ENCODE measurements at regions not wholly inside any gene's neighbourhood (a gene's known extent, or its start where the extent isn't known, plus 50 kb on each side); places are given as distances from the start of the nearest gene placed in this dataset.

DNA sequence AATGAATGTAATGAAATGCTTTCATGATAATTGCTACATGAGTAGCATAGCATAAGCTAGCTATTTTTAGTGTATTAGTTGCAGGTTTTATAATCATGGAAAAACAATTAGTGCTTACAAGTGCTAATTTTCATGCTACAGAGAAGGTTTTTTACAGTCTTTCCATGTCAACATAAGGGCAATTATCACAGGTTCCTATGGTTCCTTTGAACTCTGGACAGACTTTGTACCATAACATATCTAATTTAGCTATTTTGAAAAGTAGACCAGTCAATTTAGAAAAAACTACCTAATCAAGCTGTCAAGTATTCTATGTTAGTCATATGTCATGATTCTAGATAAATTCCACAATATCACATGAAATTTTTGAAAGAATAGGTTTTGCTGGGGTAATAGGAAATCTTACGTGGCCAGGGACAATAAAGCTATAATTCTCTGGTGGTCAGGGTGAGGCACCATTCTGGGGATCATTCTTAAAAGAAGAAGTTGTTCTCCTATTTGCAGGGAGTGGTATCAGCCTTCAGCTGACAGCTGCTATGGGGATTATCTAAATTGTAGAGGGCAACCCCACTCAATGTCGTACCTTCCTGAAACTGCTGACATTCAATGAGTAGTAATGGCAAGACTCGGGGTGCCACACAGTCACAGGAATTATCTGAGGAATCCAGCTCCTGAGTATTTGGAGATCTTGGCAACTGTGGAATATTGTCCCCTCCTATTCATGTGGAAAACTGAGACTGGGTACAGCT lies 724.0 kb upstream of the LINC00305 start:
- TF ChIP-seq, protein P1, sequence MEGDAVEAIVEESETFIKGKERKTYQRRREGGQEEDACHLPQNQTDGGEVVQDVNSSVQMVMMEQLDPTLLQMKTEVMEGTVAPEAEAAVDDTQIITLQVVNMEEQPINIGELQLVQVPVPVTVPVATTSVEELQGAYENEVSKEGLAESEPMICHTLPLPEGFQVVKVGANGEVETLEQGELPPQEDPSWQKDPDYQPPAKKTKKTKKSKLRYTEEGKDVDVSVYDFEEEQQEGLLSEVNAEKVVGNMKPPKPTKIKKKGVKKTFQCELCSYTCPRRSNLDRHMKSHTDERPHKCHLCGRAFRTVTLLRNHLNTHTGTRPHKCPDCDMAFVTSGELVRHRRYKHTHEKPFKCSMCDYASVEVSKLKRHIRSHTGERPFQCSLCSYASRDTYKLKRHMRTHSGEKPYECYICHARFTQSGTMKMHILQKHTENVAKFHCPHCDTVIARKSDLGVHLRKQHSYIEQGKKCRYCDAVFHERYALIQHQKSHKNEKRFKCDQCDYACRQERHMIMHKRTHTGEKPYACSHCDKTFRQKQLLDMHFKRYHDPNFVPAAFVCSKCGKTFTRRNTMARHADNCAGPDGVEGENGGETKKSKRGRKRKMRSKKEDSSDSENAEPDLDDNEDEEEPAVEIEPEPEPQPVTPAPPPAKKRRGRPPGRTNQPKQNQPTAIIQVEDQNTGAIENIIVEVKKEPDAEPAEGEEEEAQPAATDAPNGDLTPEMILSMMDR (IDR thresholded peaks at IDR 0.05; ENCODE audit: extremely low read depth, missing control alignments) = no peak
- no peak for DNase-seq (ENCODE audit: low spot score)

DNA sequence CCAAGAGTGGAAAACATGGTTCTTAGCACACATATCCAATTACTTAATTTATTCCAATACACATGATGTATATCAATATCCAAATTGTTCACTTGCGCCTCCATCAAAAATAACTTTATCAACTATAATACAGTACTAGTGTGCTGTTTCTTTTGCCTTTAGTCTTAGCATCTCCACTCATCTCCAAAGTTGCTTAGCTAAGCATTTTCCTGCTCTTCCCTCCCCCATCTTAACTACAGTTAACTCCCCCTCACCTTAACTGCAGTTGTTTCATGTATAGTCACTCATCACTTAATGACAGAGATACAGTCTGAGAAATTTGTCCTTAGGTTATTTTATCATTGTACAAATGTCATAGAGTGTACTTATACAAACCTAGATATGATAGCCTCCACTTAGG lies 705.2 kb upstream of the LINC00305 start:
- TF ChIP-seq, protein P1 (IDR thresholded peaks at IDR 0.05; ENCODE audit: extremely low read depth, missing control alignments) = no peak
- DNase-seq (ENCODE audit: low spot score) = no peak

DNA sequence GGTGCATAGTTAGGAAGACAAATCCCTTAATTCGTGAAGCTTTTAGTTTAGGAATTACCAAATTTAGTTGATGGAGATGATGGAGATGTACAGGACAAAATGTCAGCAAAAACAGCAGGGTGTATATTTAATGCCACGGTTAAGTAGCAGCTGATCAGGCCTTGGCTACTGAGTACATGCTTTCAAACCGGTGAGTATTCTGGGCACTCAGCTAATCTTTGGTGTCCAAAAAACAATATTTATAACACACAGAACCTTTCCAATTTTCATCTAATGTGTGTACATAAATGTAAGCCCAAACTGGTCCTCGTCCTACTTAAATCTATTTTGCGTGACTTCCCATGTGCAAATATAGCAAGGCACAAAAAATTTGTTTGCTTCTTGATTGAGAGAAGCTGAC lies 703.4 kb upstream of the LINC00305 start:
- TF ChIP-seq, protein P1 (IDR thresholded peaks at IDR 0.05; ENCODE audit: extremely low read depth, missing control alignments) = no peak
- DNase-seq (ENCODE audit: low spot score) = no peak

DNA sequence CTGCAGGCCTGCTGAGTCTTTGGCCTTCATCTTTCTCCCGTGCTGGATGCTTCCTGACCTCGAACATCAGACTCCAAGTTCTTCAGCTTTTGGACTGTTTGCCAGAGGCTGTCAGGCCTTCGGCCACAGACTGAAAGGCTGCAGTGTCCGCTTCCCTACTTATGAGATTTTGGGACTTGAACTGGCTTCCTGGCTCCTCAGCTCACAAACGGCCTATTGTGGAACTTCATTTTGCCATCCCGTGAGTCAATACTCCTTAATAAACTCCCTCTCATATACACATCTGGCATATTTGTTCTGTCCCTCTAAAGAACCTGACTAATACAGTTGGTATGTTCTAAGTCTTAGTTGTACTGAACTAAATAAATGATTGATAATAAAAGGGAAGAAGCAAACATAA lies 702.8 kb upstream of the LINC00305 start:
- DNase-seq (ENCODE audit: low spot score) = no peak
- TF ChIP-seq, protein P1 (IDR thresholded peaks at IDR 0.05; ENCODE audit: extremely low read depth, missing control alignments) = no peak

DNA sequence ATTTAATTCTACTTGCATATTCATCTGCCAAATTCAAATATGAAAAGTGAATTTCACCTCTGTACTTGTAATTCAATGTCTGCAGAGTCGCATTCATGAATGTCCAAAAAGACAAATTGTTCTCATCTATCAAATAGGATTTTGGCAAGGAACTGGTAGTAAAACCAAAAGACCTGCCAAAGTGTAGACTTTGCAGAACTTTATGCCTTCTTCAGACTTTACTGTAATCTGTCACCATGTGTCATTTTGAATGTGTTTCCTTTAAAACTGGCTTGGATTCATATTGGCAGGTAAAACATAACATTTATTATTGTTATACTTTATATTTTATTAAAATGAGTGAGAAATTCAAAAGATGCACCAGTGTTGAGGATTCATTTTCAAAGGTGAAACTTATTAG lies 701.9 kb upstream of the LINC00305 start:
- TF ChIP-seq, protein P1 (IDR thresholded peaks at IDR 0.05; ENCODE audit: extremely low read depth, missing control alignments) = no peak

DNA sequence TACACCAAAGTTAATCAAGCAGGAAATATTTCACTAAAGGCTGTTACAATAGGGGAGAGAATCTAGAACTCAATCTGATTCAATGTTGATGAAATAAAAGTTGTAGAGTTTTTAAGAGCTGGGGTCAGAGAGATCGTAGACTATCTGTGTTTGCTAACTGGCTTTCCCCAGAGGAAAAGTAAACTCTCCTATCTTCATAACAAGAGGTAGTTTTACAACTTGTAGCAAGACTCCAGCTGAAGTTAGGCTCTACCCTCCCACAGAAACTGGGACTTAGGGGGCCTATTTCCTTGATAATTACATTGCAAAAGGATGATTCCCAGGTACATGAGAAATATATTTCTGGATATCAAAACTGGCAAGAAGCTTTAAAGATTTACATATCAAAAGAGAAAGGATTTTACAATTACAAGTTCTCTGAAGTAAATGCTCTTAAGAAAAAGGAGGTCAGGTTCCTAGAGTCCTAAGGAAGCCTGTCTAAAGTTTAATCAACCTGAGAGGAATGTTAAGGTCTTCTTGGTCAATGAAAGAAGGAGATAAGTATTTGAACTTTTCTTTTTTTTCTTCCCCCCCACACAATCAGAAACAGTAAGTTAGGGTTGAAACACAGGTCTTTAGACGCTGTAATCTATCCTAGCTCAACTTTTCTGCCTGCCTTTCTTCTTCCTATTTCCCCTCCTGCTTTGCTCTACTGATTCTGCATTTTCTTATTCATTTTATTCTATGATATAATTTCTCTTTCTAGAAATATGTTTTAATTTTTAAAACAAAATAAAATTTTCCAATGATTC lies 692.2 kb upstream of the LINC00305 start:
- no peak for DNase-seq (ENCODE audit: low spot score)
- TF ChIP-seq, protein P1 (IDR thresholded peaks at IDR 0.05; ENCODE audit: extremely low read depth, missing control alignments) = no peak

More for the DNA sequence above, 701.9 kb upstream of the LINC00305 start:
- no peak for DNase-seq (ENCODE audit: low spot score)

DNA sequence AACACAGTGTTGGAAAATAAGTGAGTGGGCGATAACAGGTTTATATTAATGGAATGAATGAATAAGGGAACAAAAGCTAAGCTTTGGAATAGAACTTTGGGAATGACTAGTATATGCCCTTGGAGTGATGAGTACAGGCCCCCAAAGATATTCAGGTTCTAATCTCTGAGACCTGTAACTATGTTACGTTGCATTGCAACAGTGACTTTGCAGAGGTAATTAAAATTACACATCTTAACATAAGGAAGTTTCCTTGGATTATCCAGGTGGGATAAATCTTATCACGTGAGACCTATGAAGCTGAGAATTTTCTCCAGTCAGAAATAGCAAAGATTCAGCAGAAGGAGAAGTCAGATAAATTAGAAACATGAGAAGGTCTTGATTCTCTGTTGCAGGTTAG lies 661.5 kb upstream of the LINC00305 start:
- TF ChIP-seq, protein P1 (IDR thresholded peaks at IDR 0.05; ENCODE audit: extremely low read depth, missing control alignments) = no peak

More for the DNA sequence above, 661.5 kb upstream of the LINC00305 start:
- no peak for DNase-seq (ENCODE audit: low spot score)

Measured in GM20000 (cell line).